Pancreas (tissue), 10 donors: ENCODE measurements at regions not wholly inside any gene's neighbourhood (a gene's known extent, or its start where the extent isn't known, plus 50 kb on each side); places are given as distances from the start of the nearest gene placed in this dataset.

Experiments
- ATAC-seq, 4 donors: fragments of 200-7000 bp; cut with Tn5 transposase; one replicate each; pipeline versions ENCODE4 v1.8.0 to v1.9.1; 2020; ENCODE audit warnings: mild to moderate bottlenecking in 4 of 4, moderate library complexity in 4 of 4
- DNase-seq, 6 donors: peaks; one replicate each; pipeline ENCODE4 v3.0.0-alpha.2; 2020
- FAIRE-seq: peaks from 2 replicates; lab custom pipeline; 2012; peaks lifted over from hg19 to GRCh38; lab: Jason Lieb, UNC
- H3K27ac ChIP-seq, 4 donors: fragments of 200-600 bp; sonication (generic); 1 replicate in 3 of 4; 2 replicates in 1 of 4; pipeline versions ENCODE4 v1.5.0 to v1.8.0; 2020
- H3K27me3 ChIP-seq, 4 donors: fragments of 200-600 bp; one replicate each; pipeline ENCODE4 v1.8.0; 2021
- H3K36me3 ChIP-seq, 3 donors: fragments of 200-600 bp; sonication (generic) in 1 of 3; one replicate each; pipeline versions ENCODE4 v1.5.0 to v1.8.0; 2020 to 2021
- H3K4me1 ChIP-seq, 3 donors: fragments of 200-600 bp; one replicate each; pipeline ENCODE4 v1.8.0; 2021
- H3K4me3 ChIP-seq, 4 donors: fragments of 200-600 bp; sonication (generic) in 2 of 4; one replicate each; pipeline versions ENCODE4 v1.5.0 to v1.8.0; 2020 to 2021
- H3K9me3 ChIP-seq, 4 donors: fragments of 200-600 bp; one replicate each; pipeline ENCODE4 v1.8.0; 2021
- WGBS, 2 donors: extraction: QIAGEN DNeasy Blood & Tissue Kit; methylation state at CpG; one replicate each; pipeline ENCODE4 v1.1.7; 2013; 5-methylcytosine and 5-hydroxymethylcytosine counted together
- intact Hi-C, 3 donors: fragments of 100-400 bp; cut with DNase I; formaldehyde crosslinking; loops; one replicate each; pipeline versions ENCODE4 v1.11.1 to v1.14.2; 2022
- TF ChIP-seq, protein P1 (sequence below), 4 donors: fragments of 200-600 bp; sonication (generic) in 3 of 4; IDR thresholded peaks; one replicate each; pipeline versions ENCODE4 v1.5.0 to v1.8.0; 2021; ENCODE audit warnings: antibody characterized with exemption in 4 of 4
- donor health status: healthy with polysubstance abuse.
- donor health status: DM: no; HTN: no; CAD: no; lungs with moderate emphysema.
- donor health status: DM: no; HTN: no; CAD: no.
- donor health status: control.
- donor health status: control.
- donor health status: Bipolar disorder and iron deficiency.
- donor health status: DM: yes; HTN: yes; CAD: no.
- donor health status: DM: no; HTN: no; CAD: no.
- donor health status: DM: no; HTN: no; CAD: no.
- donor health status: DM: yes; HTN: yes; CAD: no.

DNA sequence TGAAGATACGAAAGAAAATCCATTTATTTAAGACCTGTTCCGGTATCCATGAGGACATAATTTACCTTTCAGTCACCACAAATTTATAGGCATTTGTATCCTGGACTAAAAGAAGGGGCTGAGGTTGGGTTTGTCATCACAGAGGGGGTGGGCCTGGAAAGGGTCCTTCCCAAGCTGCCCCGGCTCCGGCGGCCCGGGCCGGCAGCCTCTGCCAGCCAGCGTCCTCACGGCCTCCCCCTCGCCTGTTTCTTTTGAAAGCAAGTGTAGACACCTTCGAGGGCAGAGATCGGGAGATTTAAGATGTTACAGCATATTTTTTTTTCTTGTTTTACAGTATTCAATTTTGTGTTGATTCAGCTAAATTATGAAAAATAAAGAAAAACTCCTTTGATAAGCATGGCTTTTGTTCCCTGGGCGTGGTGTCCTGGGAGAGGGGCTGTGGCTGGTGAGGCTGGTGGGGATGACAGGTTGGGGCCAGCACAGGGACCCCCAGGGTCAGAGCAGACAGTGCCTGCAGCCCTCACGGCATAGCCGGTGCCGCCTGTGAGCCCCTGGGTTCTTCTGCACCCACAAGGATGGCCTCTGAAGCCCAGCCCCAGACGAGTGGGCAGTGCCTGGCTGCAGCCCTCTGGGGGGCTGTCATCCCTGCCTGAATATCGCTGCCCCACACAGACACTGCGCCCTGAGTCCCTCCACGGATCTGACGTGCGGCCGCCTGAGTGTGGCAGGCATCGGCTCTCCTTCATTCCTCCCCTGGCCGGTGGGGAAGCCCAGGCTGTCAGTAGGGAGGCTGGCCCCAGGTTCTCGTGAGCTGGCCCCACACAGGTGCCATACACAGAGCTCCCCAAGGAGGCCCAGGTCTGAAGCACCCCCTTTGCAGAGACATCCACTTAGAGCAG lies 1075.9 kb downstream of the BRD1 start:
- FAIRE-seq = no peak
- H3K27ac ChIP-seq = no peak overlapping the region
- H3K9me3 ChIP-seq = no peaks in the 10 kb centered on the region
- intact Hi-C loops = no loop called here
- no peak overlapping the region for H3K4me3 ChIP-seq
- no peaks in the 10 kb centered on the region for H3K27me3 ChIP-seq
- no peaks in the 10 kb centered on the region for H3K36me3 ChIP-seq
- WGBS, 2 donors = 69 to 83% methylated on average over 26 of the region's 26 CpGs
- ATAC-seq = no peak
- DNase-seq = peak in 1 of 6 donors; percentile 2
- no peaks in the 10 kb centered on the region for H3K4me1 ChIP-seq
- TF ChIP-seq, protein P1, sequence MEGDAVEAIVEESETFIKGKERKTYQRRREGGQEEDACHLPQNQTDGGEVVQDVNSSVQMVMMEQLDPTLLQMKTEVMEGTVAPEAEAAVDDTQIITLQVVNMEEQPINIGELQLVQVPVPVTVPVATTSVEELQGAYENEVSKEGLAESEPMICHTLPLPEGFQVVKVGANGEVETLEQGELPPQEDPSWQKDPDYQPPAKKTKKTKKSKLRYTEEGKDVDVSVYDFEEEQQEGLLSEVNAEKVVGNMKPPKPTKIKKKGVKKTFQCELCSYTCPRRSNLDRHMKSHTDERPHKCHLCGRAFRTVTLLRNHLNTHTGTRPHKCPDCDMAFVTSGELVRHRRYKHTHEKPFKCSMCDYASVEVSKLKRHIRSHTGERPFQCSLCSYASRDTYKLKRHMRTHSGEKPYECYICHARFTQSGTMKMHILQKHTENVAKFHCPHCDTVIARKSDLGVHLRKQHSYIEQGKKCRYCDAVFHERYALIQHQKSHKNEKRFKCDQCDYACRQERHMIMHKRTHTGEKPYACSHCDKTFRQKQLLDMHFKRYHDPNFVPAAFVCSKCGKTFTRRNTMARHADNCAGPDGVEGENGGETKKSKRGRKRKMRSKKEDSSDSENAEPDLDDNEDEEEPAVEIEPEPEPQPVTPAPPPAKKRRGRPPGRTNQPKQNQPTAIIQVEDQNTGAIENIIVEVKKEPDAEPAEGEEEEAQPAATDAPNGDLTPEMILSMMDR (IDR thresholded peaks at IDR 0.05) = no peak

DNA sequence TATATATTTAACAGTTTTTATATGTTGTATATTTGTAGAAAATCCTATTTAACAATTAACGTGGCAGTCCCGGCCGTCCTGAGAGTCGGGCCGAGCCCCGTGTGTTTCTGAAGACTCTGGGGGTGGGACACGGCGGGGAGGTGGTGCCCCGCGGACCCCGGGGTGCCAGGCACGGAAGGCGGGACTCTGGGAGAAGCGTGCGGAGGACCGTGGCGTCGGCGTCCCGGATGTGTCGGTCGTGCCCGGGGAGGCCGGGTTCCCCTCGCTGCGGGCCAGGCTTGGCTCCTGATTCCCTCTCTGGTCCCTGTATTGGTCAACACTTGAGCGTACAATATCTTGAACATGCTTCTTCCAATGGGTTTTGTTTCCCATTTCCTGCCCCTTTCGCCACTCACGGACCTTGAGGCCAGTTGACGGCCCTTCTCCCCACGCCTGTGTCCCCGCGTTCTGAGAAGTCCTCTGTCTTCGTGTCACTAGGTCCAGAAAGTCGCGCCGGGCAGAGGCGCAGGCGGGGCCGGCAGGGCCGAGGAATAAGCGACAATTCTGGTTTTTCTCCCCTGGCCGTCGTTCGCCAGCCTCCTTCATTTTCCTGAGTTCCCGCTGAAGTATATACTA lies 1076.7 kb downstream of the BRD1 start:
- Histone ChIP-seq H3K4me3 (no peak overlapping the region), H3K9me3 (no peaks in the 10 kb centered on the region), H3K36me3 (no peaks in the 10 kb centered on the region), H3K27me3 (no peaks in the 10 kb centered on the region), H3K4me1 (no peaks in the 10 kb centered on the region), H3K27ac (no peak overlapping the region)
- TF ChIP-seq, protein P1 (IDR thresholded peaks at IDR 0.05) = no peak
- FAIRE-seq = no peak
- intact Hi-C loops = no loop called here
- no peak for DNase-seq
- 86 to 93% methylated on average over 41 to 46 of the region's 46 CpGs for WGBS, 2 donors
- ATAC-seq = no peak

DNA sequence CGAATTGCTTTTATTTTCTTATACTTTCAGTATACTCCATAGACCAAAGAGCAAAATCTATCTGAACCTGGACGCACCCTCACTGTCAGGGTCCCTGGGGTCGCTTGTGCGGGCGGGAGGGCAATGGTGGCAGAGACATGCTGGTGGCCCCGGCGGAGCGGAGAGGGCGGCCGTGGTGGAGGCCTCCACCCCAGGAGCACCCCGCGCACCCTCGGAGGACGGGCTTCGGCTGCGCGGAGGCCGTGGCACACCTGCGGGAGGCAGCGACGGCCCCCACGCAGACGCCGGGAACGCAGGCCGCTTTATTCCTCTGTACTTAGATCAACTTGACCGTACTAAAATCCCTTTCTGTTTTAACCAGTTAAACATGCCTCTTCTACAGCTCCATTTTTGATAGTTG lies 1077.4 kb downstream of the BRD1 start:
- FAIRE-seq = no peak
- no peaks in the 10 kb centered on the region for H3K4me1 ChIP-seq
- no peak overlapping the region for H3K27ac ChIP-seq
- WGBS, 2 donors = 82 to 92% methylated on average over 27 of the region's 27 CpGs
- peak in 1 of 6 donors; percentile 2 for DNase-seq
- intact Hi-C loops = no loop called here
- H3K4me3 ChIP-seq = no peak overlapping the region
- H3K27me3 ChIP-seq = no peaks in the 10 kb centered on the region
- H3K36me3 ChIP-seq = no peaks in the 10 kb centered on the region
- no peaks in the 10 kb centered on the region for H3K9me3 ChIP-seq
- ATAC-seq = no peak
- TF ChIP-seq, protein P1 (IDR thresholded peaks at IDR 0.05) = no peak

DNA sequence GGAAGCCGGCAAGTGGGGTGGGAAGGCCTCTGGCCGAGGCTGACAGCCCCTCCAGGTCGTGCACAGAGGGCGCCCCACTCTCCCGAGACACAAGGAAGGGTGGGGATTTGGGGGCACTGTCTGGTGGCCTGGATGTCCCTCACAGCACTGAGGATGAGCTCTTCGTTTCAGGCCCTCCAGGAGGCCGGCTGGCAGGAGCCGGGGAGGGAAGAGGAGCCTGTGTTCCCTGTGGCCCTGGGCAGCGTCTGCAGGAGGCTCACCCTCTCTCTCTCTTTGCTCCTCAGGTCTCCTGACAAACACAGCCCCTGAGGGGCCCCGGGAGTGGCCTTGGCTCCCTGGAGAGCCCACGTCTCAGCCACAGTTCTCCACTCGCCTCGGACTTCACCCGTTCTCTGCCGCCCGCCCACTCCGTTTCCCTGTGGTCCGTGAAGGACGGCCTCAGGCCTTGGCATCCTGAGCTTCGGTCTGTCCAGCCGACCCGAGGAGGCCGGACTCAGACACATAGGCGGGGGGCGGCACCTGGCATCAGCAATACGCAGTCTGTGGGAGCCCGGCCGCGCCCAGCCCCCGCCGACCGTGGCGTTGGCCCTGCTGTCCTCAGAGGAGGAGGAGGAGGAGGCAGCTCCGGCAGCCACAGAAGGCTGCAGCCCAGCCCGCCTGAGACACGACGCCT lies 1078.0 kb downstream of the BRD1 start:
- DNase-seq = peak in 2 of 6 donors; percentile 4 to 53
- FAIRE-seq = no peak
- intact Hi-C loops = no loop called here
- no peak overlapping the region for H3K27ac ChIP-seq
- H3K4me3 ChIP-seq = no peak overlapping the region
- no peaks in the 10 kb centered on the region for H3K4me1 ChIP-seq
- ATAC-seq = no peak
- no peaks in the 10 kb centered on the region for H3K9me3 ChIP-seq
- H3K27me3 ChIP-seq = no peaks in the 10 kb centered on the region
- WGBS, 2 donors = 70 to 79% methylated on average over 36 to 37 of the region's 37 CpGs
- H3K36me3 ChIP-seq = no peaks in the 10 kb centered on the region
- TF ChIP-seq, protein P1 (IDR thresholded peaks at IDR 0.05) = no peak
